WTC11 (cell line): ENCODE measurements at regions not wholly inside any gene's neighbourhood (a gene's known extent, or its start where the extent isn't known, plus 50 kb on each side); places are given as distances from the start of the nearest gene placed in this dataset.
A peak's percentile ranks its signal among the peaks of the same experiment; 100 is the strongest.

Source experiments
- ATAC-seq: fragments of 200-7000 bp; cut with Tn5 transposase; 2 replicates; pipeline ENCODE4 v1.10.0; 2021; ENCODE audit warnings: mild to moderate bottlenecking, moderate library complexity
- CTCF ChIA-PET: fragments of 300-600 bp; sonication (Branson Sonifier 250); formaldehyde crosslinking; loops from one replicate; lab custom pipeline; 2021; ENCODE audit warnings: antibody characterized with exemption; lab: Charles Lee
- POLR2A ChIA-PET: fragments of 350-600 bp; sonication (Branson Sonifier 250); formaldehyde crosslinking; loops from one replicate; lab custom pipeline; 2021; ENCODE audit warnings: antibody characterized with exemption; lab: Charles Lee
- DNase-seq: peaks from one replicate; pipeline ENCODE4 v3.0.0; 2021; ENCODE audit warnings: low spot score
- H3K27ac Mint-ChIP-seq: 2 replicates; pipeline ENCODE4 v1.8.0; 2021; ENCODE audit warnings: mixed read lengths
- H3K27me3 Mint-ChIP-seq: 2 replicates; pipeline ENCODE4 v1.8.0; 2021; ENCODE audit warnings: low read depth, mild to moderate bottlenecking, moderate library complexity, mixed read lengths
- H3K36me3 Mint-ChIP-seq: 2 replicates; pipeline ENCODE4 v1.8.0; 2021; ENCODE audit warnings: mixed read lengths
- H3K4me1 Mint-ChIP-seq: 2 replicates; pipeline ENCODE4 v1.8.0; 2022; ENCODE audit warnings: mixed read lengths
- H3K4me3 Mint-ChIP-seq: 2 replicates; pipeline ENCODE4 v1.8.0; 2021; ENCODE audit warnings: mild to moderate bottlenecking, moderate library complexity, mixed read lengths
- H3K9me3 Mint-ChIP-seq: 2 replicates; pipeline ENCODE4 v1.8.0; 2021; ENCODE audit warnings: mixed read lengths
- ATF2 ChIP-seq: sonication (generic); formaldehyde crosslinking; IDR thresholded peaks from 2 replicates; pipeline ENCODE4 v1.8.1; 2022; ENCODE audit warnings: low read depth, missing genetic modification reagents, borderline replicate concordance
- E2F4 ChIP-seq: sonication (generic); formaldehyde crosslinking; IDR thresholded peaks from 2 replicates; pipeline ENCODE4 v1.8.1; 2022; ENCODE audit warnings: low read depth, mild to moderate bottlenecking, moderate library complexity, missing genetic modification reagents, borderline replicate concordance
- FOXJ3 ChIP-seq: sonication (generic); formaldehyde crosslinking; IDR thresholded peaks from 2 replicates; pipeline ENCODE4 v1.9.0; 2021; ENCODE audit warnings: missing genetic modification reagents, mild to moderate bottlenecking, borderline replicate concordance
- IRF2 ChIP-seq: sonication (generic); formaldehyde crosslinking; IDR thresholded peaks from 2 replicates; pipeline ENCODE4 v1.8.0; 2022; ENCODE audit warnings: low read depth, missing genetic modification reagents, borderline replicate concordance
- NR1H2 ChIP-seq: sonication (generic); formaldehyde crosslinking; IDR thresholded peaks from 2 replicates; pipeline ENCODE4 v1.9.0; 2021; ENCODE audit warnings: mild to moderate bottlenecking, moderate library complexity, missing genetic modification reagents
- SMAD3 ChIP-seq: sonication (generic); formaldehyde crosslinking; IDR thresholded peaks from 2 replicates; pipeline ENCODE4 v1.8.0; 2022; ENCODE audit warnings: missing genetic modification reagents, mild to moderate bottlenecking, borderline replicate concordance
- STAT6 ChIP-seq: sonication (generic); formaldehyde crosslinking; conservative IDR thresholded peaks from 2 replicates; pipeline ENCODE4 v1.8.1; 2023; ENCODE audit warnings: mild to moderate bottlenecking, low read depth, missing genetic modification reagents, moderate library complexity
- TCF7 ChIP-seq: sonication (generic); formaldehyde crosslinking; IDR thresholded peaks from 2 replicates; pipeline ENCODE4 v1.8.0; 2022; ENCODE audit warnings: mild to moderate bottlenecking, low read depth, missing genetic modification reagents, moderate library complexity
- ZMAT4 ChIP-seq: fragments of 250-450 bp; sonication (Bioruptor Pico); IDR thresholded peaks from 2 replicates; pipeline ENCODE4 v1.9.0; 2021; ENCODE audit warnings: mild to moderate bottlenecking
- ZNF317 ChIP-seq: sonication (generic); formaldehyde crosslinking; IDR thresholded peaks from 2 replicates; pipeline ENCODE4 v1.8.1; 2023; ENCODE audit warnings: low read depth, mild to moderate bottlenecking, moderate library complexity, missing genetic modification reagents, borderline replicate concordance
- ZNF423 ChIP-seq: fragments of 250-450 bp; sonication (Bioruptor Pico); IDR thresholded peaks from 2 replicates; pipeline ENCODE4 v2.1.2; 2022; ENCODE audit warnings: mild to moderate bottlenecking, moderate library complexity
- ZNF671 ChIP-seq: fragments of 250-450 bp; sonication (Bioruptor Pico); IDR thresholded peaks from 2 replicates; pipeline ENCODE4 v1.8.0; 2021; ENCODE audit warnings: mild to moderate bottlenecking
- TF ChIP-seq, protein P1 (sequence below): sonication (generic); formaldehyde crosslinking; IDR thresholded peaks from 2 replicates; pipeline ENCODE4 v1.8.1; 2023; ENCODE audit warnings: mild to moderate bottlenecking, moderate library complexity, missing genetic modification reagents
- TF ChIP-seq, protein P2 (sequence below): sonication (generic); formaldehyde crosslinking; IDR thresholded peaks from 2 replicates; pipeline ENCODE4 v1.8.1; 2022; ENCODE audit warnings: missing genetic modification reagents, borderline replicate concordance
- TF ChIP-seq, protein P3 (sequence below): sonication (generic); formaldehyde crosslinking; IDR thresholded peaks from 2 replicates; pipeline ENCODE4 v1.8.1; 2023; ENCODE audit warnings: mild to moderate bottlenecking, missing genetic modification reagents, moderate library complexity

- TF ChIP-seq ZNF317 (CRISPR knock-in tag) = no peak
- TF ChIP-seq ZMAT4 (CRISPR knock-in tag) = no peak
- no peak for TF ChIP-seq FOXJ3 (CRISPR knock-in tag)
- no peak for TF ChIP-seq STAT6
- TF ChIP-seq, protein P1, sequence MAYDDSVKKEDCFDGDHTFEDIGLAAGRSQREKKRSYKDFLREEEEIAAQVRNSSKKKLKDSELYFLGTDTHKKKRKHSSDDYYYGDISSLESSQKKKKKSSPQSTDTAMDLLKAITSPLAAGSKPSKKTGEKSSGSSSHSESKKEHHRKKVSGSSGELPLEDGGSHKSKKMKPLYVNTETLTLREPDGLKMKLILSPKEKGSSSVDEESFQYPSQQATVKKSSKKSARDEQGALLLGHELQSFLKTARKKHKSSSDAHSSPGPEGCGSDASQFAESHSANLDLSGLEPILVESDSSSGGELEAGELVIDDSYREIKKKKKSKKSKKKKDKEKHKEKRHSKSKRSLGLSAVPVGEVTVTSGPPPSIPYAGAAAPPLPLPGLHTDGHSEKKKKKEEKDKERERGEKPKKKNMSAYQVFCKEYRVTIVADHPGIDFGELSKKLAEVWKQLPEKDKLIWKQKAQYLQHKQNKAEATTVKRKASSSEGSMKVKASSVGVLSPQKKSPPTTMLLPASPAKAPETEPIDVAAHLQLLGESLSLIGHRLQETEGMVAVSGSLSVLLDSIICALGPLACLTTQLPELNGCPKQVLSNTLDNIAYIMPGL (CRISPR knock-in tag) = no peak
- TF ChIP-seq, protein P2, sequence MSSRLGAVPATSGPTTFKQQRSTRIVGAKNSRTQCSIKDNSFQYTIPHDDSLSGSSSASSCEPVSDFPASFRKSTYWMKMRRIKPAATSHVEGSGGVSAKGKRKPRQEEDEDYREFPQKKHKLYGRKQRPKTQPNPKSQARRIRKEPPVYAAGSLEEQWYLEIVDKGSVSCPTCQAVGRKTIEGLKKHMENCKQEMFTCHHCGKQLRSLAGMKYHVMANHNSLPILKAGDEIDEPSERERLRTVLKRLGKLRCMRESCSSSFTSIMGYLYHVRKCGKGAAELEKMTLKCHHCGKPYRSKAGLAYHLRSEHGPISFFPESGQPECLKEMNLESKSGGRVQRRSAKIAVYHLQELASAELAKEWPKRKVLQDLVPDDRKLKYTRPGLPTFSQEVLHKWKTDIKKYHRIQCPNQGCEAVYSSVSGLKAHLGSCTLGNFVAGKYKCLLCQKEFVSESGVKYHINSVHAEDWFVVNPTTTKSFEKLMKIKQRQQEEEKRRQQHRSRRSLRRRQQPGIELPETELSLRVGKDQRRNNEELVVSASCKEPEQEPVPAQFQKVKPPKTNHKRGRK (CRISPR knock-in tag) = no peak
- H3K9me3 Mint-ChIP-seq = 0 out of 2 replicates have a peak, but pooled peaks cover 4% of the 10 kb centered on the region
- no peak overlapping the region for H3K4me3 Mint-ChIP-seq
- no peaks in the 10 kb centered on the region for H3K36me3 Mint-ChIP-seq
- ATAC-seq (no peak), DNase-seq (no peak)
- CTCF ChIA-PET = interaction anchor here (0.9 to 1.2 kb wide), 3 partner anchors 71 to 225 kb away, joined by 3 to 4 read pairs (median 4); partner anchors contain the start of gene KSR1
- no peaks in the 10 kb centered on the region for H3K27me3 Mint-ChIP-seq
- H3K4me1 Mint-ChIP-seq = no peaks in the 10 kb centered on the region
- H3K27ac Mint-ChIP-seq = no peak overlapping the region
- POLR2A ChIA-PET = interaction anchor here (0.6 kb wide), 1 partner anchor 45 kb away, joined by 3 read pairs; no protein-coding TSS in a partner anchor
Observed at GRCh38 chr17:27384726-27385125, 71.5 kb upstream of the KSR1 start.

DNA sequence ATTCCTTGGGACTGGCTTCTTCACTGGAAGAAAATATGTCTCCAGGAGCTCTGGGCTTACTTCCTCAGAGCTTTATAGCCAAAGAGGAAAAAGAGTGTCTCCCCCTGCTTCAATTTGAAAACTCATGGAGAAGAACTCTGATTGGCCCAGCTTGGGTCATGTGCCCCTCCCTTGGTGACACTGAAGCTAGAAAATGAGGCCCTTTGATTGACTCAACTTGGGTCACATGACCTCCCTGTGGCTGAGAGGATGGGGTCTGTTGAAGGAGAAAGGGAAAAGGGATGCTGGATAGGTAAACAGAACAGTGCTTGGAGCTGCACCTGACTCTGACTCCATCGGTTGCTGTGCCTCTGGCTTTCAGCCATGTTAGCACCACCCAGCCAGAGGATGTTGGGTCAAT lies 70.6 kb upstream of the KSR1 start:
- Mint-ChIP-seq H3K27me3 (no peaks in the 10 kb centered on the region), H3K4me1 (no peaks in the 10 kb centered on the region)
- CTCF ChIA-PET = interaction anchor here (0.5 to 1.2 kb wide), 2 partner anchors 70 to 97 kb away, joined by 3 to 4 read pairs; partner anchors contain the start of gene KSR1

GRCh38 chr17:27386206-27387075 lies 69.8 kb upstream of the KSR1 start:
- Mint-ChIP-seq H3K27ac (no peak overlapping the region), H3K4me1 (no peaks in the 10 kb centered on the region), H3K36me3 (no peaks in the 10 kb centered on the region), H3K27me3 (no peaks in the 10 kb centered on the region), H3K4me3 (no peak overlapping the region), H3K9me3 (0 out of 2 replicates have a peak, but pooled peaks cover 4% of the 10 kb centered on the region)
- no peak for DNase-seq
- ChIA-PET CTCF (interaction anchor here (0.5 to 1.4 kb wide), 2 partner anchors 97 to 213 kb away, joined by 3 read pairs; no protein-coding TSS in a partner anchor), POLR2A (no interaction called here)
- no peak for ATAC-seq
- no peak for TF ChIP-seq E2F4 (CRISPR knock-in tag)
- TF ChIP-seq STAT6 = no peak
- no peak for TF ChIP-seq SMAD3 (CRISPR knock-in tag)
- no peak for TF ChIP-seq ZNF671 (CRISPR knock-in tag)
- TF ChIP-seq TCF7 (CRISPR knock-in tag) = no peak
- TF ChIP-seq ATF2 (CRISPR knock-in tag) = no peak
- no peak for TF ChIP-seq IRF2 (CRISPR knock-in tag)

More for the DNA sequence above, 70.6 kb upstream of the KSR1 start:
- no peak overlapping the region for H3K27ac Mint-ChIP-seq
- TF ChIP-seq ZNF423 (CRISPR knock-in tag) = no peak
- no peak for TF ChIP-seq NR1H2
- TF ChIP-seq, protein P3, sequence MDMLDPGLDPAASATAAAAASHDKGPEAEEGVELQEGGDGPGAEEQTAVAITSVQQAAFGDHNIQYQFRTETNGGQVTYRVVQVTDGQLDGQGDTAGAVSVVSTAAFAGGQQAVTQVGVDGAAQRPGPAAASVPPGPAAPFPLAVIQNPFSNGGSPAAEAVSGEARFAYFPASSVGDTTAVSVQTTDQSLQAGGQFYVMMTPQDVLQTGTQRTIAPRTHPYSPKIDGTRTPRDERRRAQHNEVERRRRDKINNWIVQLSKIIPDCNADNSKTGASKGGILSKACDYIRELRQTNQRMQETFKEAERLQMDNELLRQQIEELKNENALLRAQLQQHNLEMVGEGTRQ (CRISPR knock-in tag) = peak; percentile 67
- H3K36me3 Mint-ChIP-seq = no peaks in the 10 kb centered on the region
- H3K4me3 Mint-ChIP-seq = no peak overlapping the region
- H3K9me3 Mint-ChIP-seq = 0 out of 2 replicates have a peak, but pooled peaks cover 4% of the 10 kb centered on the region
- DNase-seq (no peak), ATAC-seq (no peak)
- POLR2A ChIA-PET = no interaction called here
